Thyroid gland (tissue), 4 donors: ENCODE measurements at regions not wholly inside any gene's neighbourhood (a gene's known extent, or its start where the extent isn't known, plus 50 kb on each side); places are given as distances from the start of the nearest gene placed in this dataset.

Experiments used
- CTCF ChIP-seq, 6 experiments: fragments of 200-600 bp in 3 of 6; fragments of 450-650 bp in 3 of 6; sonication (generic) in 3 of 6; IDR thresholded peaks; one replicate each; pipeline ENCODE4 v1.5.1; 2016 to 2019; ENCODE audit warnings: antibody characterized with exemption in 6 of 6, mild to moderate bottlenecking in 2 of 6, inconsistent platforms in 1 of 6, moderate library complexity in 1 of 6
- POLR2A ChIP-seq, 2 donors: fragments of 450-650 bp; IDR thresholded peaks; one replicate each; pipeline ENCODE4 v1.6.1; 2017; ENCODE audit warnings: antibody characterized with exemption in 2 of 2, mild to moderate bottlenecking in 2 of 2, moderate library complexity in 1 of 2

- TF ChIP-seq CTCF (IDR thresholded peaks at IDR 0.05) = no peak
- TF ChIP-seq POLR2A (IDR thresholded peaks at IDR 0.05) = no peak
Measured at GRCh38 chr1:115400426-115400825, 62.4 kb upstream of the NGF start.
